Fibroblast of skin of abdomen (primary cell): ENCODE measurements at regions not wholly inside any gene's neighbourhood (a gene's known extent, or its start where the extent isn't known, plus 50 kb on each side); places are given as distances from the start of the nearest gene placed in this dataset.

Experiments used
- DNase-seq: peaks from one replicate; pipeline ENCODE4 v3.0.0-alpha.2; 2013

DNA sequence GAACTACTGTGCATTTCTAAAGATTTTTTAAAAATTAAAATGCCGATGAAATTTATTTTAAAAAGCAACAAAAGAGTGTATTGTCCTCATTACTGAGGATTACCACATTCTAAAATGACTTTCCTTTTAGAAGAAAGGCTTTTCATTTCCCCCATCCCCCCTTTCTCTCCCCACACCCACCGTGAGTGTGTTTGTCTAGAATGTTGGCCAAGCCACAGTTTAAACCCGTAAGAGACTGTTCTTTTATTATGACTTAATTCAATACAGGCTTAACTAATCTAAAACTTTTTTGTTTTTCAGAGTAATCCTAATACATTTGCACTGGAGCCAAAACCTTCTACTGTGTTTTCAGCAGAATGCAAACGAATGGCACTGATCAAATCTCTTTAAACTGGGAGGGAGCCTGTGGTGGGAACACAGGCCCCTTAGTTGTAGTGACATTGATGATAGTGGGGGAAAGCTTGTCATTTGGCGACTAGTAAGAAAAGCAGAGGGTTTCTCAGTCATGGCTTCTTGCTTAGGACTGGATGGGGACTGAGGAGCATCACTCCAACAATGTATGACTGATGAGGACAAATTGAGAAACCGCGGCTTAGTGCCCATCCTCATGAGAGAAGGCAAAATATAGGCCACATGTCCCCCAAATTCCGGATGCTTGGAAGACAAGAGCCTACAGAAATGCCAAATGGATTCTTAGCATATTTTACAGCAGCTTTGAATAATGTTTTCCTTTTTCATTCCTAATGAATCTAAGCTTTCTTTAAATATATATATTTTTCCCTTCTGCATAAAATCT lies 154.0 kb upstream of the SMIM21 start:
- peak; percentile 74 for DNase-seq

GRCh38 chr18:75574187-75574586 lies 146.7 kb upstream of the SMIM21 start:
- peak; percentile 60 for DNase-seq

- no peak for DNase-seq
Measured at GRCh38 chr18:75563150-75563549, 135.6 kb upstream of the SMIM21 start.

DNA sequence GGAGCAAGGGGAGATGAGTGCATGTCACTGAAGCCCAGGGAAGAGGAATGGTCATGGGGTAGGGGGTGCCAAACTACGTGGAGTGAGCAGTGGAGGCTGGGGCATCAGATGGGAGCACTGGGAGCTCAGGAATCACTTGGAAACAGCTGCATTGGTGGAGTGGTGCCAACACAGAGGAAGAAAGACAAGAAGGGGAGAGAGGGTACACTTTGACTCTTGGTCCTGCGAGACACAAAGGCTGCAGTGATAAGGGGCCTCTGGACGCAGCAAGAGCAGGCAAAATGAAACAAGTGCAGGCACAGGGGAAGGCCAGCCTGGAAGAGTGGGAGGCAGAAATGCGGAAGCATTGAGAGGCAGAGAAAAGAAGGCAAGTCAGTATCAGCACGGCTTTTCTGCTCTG lies 134.7 kb upstream of the SMIM21 start:
- DNase-seq = no peak

GRCh38 chr18:75558790-75559189 lies 131.3 kb upstream of the SMIM21 start:
- no peak for DNase-seq

DNA sequence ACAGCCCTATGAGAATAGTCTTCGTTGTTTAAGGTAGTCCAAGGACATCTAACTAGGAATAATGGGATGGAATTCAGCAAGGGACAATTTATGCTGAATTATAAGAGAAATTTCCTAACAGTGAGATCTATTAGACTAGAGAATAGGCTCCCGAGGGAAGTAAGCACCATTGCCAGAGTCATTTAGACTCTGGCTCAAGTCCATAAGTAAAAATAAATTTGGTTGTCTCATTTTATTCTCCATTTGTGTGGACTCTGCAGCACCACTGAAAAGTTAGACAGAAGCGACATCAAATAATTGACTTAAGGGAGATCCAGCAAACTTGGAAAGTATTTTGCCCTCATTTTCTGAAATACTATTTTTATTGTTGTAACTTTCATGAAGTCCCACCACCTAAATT lies 129.3 kb upstream of the SMIM21 start:
- DNase-seq = no peak

DNA sequence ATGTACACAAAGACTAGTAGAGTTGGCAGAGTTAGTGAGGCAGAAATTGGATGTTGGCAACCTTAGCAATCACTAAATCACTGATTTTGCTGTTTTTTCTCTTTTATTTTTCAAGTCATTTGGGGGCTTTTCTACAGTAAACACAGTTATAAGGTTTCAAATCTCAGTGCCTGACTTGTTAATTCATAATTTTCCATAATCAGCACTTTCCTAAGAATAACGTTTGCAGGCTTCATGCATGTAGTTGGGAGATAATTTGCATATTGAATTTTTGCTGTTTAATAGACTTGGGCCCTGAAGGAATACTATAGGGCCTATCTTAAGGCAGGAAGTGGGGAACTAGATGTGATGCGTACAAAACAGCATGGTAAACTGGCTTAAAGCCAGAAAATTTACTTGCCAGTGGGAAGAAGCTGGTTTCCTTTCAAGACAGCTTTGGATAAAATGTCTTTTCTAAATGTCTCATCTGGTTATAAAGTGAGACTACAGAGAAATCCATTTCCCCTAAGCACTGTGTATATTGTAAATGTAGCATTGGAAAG lies 127.2 kb upstream of the SMIM21 start:
- no peak for DNase-seq

GRCh38 chr18:75554176-75554575 lies 126.7 kb upstream of the SMIM21 start:
- DNase-seq = no peak

GRCh38 chr18:75553021-75553420 lies 125.5 kb upstream of the SMIM21 start:
- DNase-seq = no peak

- DNase-seq = no peak
Measured at GRCh38 chr18:75551071-75551470, 123.6 kb upstream of the SMIM21 start.

- no peak for DNase-seq
Measured at GRCh38 chr18:75548353-75548905, 120.9 kb upstream of the SMIM21 start.

- DNase-seq = no peak
Measured at GRCh38 chr18:75546964-75547363, 119.5 kb upstream of the SMIM21 start.

DNA sequence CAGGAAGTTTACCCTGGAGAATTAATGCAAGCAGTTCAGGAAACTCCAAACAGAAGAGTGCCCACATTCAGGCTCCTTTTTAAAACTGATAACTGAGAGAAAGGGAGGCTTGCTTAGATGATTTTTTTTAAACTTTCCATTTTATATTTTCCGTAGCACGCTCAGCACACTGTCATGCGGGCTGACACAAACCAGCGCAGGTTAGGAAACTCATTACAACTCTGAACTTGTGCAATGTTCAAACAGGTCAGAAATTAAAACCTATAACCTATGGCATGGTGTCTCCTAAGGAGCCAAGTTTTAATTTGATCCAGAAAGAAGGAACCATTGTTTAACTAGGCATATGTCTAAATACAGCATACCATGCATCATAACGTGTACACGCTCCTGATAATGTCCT lies 117.7 kb upstream of the SMIM21 start:
- no peak for DNase-seq

- peak; percentile 94 for DNase-seq
Measured at GRCh38 chr18:75544496-75544895, 117.0 kb upstream of the SMIM21 start.

DNA sequence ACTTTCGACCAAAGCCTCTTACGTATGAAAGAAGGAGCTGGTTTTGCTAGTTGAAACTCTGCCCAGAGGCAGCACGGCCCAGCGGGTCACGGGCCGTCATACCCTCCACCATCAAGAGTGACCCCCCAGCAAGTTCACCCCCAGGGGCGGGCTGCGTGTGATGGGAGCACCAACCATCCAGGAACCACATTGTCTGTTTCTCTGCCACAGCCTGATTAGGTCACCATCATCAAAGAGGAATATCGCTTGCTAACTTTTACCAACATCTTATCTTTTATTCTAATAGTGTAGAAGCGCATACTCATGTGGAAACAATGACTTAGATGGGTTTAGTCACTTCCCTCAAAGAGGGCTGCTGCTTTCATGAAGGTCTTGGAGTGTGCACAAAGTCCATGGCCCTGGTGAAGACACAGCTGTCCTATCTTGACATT lies 116.6 kb upstream of the SMIM21 start:
- DNase-seq = peak; percentile 75

- DNase-seq = peak; percentile 89
Measured at GRCh38 chr18:75538727-75539126, 111.2 kb upstream of the SMIM21 start.

GRCh38 chr18:75533950-75534349 lies 106.4 kb upstream of the SMIM21 start:
- no peak for DNase-seq

DNA sequence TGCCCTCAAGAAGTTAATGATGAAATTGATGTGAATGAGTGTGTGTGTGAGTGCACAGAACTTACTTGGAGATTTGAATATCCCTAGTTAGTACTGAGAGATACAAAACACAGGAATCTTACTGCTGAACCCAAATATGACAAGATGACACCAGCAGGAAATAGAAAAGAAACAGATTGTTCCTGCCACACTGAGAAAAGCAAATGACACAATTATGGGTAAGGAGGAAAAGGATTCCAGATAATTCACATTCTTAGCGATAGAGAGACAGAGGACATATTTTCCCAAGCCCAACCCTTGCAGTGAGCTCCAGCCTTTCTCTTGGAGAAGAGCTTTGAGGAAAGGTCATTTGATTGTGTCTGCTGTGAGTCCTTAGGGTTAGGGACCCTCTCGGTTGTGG lies 105.7 kb upstream of the SMIM21 start:
- DNase-seq = no peak

DNA sequence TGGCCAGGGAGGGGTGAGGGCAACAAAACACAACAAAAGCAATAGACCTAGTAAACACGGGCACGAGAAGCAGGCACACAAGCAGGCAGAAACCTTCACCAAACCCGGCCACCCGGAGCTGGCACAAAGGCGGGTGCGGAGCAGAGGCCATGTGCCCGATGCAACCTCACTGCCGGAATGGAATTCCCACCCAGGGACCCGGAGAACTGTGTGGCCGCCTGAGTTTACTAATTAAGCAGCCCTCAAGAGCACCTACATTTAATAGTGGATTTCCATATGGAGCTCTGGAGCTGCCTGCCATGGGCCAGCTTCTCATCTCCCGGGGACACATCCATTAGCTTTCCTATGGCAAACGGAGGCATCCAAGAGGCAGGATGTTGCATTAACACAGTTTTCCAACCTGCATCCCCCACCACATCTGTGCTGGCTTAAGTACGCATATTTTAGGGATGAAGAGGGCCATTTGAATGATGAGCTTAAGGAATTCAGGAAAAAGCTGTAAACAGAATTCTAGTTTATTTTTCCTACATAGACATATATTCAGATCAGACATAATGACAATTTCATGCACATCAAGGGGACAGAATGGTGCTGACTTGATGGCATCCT lies 104.5 kb upstream of the SMIM21 start:
- DNase-seq = peak; percentile 61

DNA sequence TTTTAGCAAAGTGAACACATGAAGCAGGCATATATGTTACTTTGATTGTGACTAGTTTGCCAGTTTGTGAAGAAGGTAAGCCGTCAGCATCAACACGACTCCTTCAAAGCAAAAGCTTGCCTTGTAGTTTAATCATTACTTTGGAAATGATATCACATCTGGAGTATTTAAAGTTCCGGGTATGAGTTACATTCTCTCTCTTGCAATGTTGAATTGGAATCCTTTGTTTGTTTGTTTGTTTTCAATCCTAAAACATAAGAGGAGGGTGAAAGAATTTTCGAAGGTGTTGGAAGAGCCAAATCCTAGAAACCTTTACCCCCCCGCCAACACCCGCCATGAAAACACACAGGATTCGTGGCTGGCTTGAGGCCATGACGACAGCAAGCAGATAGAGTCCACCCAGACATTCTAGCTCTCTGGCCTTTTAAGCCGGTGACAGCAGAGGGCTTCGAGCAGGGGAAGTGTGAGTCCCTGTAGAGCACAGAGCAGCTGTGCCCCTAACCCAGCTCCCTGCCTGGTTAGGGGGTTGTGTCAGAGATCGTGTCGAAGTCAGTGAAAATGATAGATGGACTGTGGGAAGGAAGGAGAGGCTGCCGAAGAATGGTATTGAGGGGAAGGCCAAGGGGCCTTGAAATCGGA lies 103.8 kb upstream of the SMIM21 start:
- no peak for DNase-seq

DNA sequence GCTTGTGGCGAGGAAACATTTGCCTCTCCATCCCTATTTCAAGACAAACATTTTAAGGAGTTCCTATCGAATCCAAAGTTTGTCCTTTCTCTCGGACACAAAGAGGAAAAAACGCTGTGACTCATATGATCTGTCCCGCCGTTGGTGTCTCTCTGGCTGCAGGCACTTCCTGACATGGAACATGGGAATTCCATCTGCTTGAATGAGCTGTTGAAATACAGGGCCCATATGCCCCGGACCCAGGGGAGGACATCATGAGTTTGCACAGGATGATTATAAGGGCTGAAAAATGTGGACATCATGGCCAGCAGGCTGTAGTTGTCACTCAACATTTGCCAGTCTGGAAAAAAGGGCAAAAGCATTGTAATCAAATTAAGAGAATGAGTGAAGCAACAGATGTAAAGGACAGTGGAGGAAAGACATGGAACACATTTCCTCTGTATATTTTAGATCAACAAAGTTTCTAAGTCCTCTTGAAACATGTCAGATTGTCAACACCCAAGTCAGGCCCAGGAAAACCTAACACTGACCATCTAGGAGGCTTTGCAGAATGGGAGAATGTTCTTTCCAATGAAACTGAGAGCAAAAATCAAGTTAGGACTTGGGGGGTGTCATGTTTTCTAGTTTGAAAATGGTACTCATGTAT lies 103.2 kb upstream of the SMIM21 start:
- DNase-seq = peak; percentile 56

DNA sequence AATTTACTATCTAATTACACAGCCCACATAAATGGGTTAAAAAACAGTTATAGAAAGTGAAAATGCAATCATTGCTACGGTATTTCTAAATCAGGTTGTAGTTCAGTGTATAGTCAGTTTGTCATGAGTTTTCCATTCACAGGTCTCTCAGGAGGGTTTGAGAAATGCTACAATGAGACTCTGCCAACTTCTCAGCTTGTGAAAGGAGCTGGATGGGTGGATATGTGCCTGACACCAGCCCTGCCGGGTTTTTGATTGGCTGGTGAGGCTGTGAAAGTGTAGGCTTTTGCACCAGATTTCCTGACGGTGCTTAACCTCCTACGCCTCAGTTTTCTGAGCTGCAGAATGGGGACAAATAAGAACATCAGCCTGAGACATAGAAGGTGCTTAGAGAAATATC lies 102.6 kb upstream of the SMIM21 start:
- no peak for DNase-seq

- no peak for DNase-seq
Measured at GRCh38 chr18:75529394-75529793, 101.9 kb upstream of the SMIM21 start.
